Keratinocyte (primary cell): ENCODE measurements at regions not wholly inside any gene's neighbourhood (a gene's known extent, or its start where the extent isn't known, plus 50 kb on each side); places are given as distances from the start of the nearest gene placed in this dataset.

ENCODE experiments used
- DNase-seq: peaks from one replicate; pipeline ENCODE4 v3.0.0-alpha.2; 2011; ENCODE audit warnings: low read depth, missing footprints, low spot score
- FAIRE-seq: peaks from 2 replicates; lab custom pipeline; 2011; peaks lifted over from hg19 to GRCh38; lab: Jason Lieb, UNC
- H2AFZ ChIP-seq: 2 replicates; pipeline ENCODE4 v1.6.0; 2012; ENCODE audit warnings: low read length, control low read depth, inconsistent platforms; ENCODE audit not compliant: control insufficient read depth
- H3K27ac ChIP-seq: 2 replicates; pipeline ENCODE4 v1.5.1; 2011; ENCODE audit warnings: low read length; ENCODE audit not compliant: control insufficient read depth, insufficient read depth
- H3K27me3 ChIP-seq: 3 replicates; pipeline ENCODE4 v1.6.0; 2011; ENCODE audit warnings: low read length; ENCODE audit not compliant: control insufficient read depth, insufficient read depth; ENCODE audit errors: extremely low read depth
- H3K36me3 ChIP-seq, 2 experiments: 2 replicates in 1 of 2; 3 replicates in 1 of 2; pipeline ENCODE4 v1.5.1; 2011; ENCODE audit warnings: low read length in 2 of 2, mild to moderate bottlenecking in 1 of 2; ENCODE audit not compliant: control insufficient read depth in 2 of 2, insufficient read depth in 2 of 2; ENCODE audit errors: extremely low read depth in 1 of 2
- H3K4me1 ChIP-seq: 3 replicates; pipeline ENCODE4 v1.5.1; 2011; ENCODE audit warnings: low read length; ENCODE audit not compliant: control insufficient read depth, insufficient read depth; ENCODE audit errors: extremely low read depth
- H3K4me2 ChIP-seq: 3 replicates; pipeline ENCODE4 v1.6.0; 2011; ENCODE audit warnings: low read depth, low read length; ENCODE audit not compliant: control insufficient read depth, insufficient read depth; ENCODE audit errors: extremely low read depth
- H3K4me3 ChIP-seq, 3 experiments: fragments of 200-600 bp in 1 of 3; sonication (generic) in 1 of 3; 2 replicates in 2 of 3; 3 replicates in 1 of 3; pipeline ENCODE4 v1.5.1; 2011 to 2016; ENCODE audit warnings: low read length in 3 of 3, mild to moderate bottlenecking in 3 of 3, control low read depth in 2 of 3, inconsistent platforms in 1 of 3, low read depth in 1 of 3, mixed read lengths in 1 of 3, mixed run types in 1 of 3, moderate library complexity in 1 of 3; ENCODE audit not compliant: control insufficient read depth in 2 of 3, insufficient read depth in 2 of 3; ENCODE audit errors: extremely low read depth in 1 of 3
- H3K79me2 ChIP-seq: 2 replicates; pipeline ENCODE4 v1.6.0; 2012; ENCODE audit warnings: low read length; ENCODE audit not compliant: control insufficient read depth, insufficient read depth
- H3K9ac ChIP-seq: 3 replicates; pipeline ENCODE4 v1.6.0; 2011; ENCODE audit warnings: low read length; ENCODE audit not compliant: control insufficient read depth, insufficient read depth; ENCODE audit errors: extremely low read depth
- H3K9me1 ChIP-seq: 3 replicates; pipeline ENCODE4 v1.6.0; 2011; ENCODE audit warnings: low read length; ENCODE audit not compliant: control insufficient read depth, insufficient read depth; ENCODE audit errors: extremely low read depth
- H3K9me3 ChIP-seq: 2 replicates; pipeline ENCODE4 v1.5.1; 2012; ENCODE audit warnings: low read depth, low read length; ENCODE audit not compliant: control insufficient read depth
- H4K20me1 ChIP-seq: 3 replicates; pipeline ENCODE4 v1.6.0; 2011; ENCODE audit warnings: low read length; ENCODE audit not compliant: control insufficient read depth, insufficient read depth; ENCODE audit errors: extremely low read depth
- CTCF ChIP-seq, 3 experiments: IDR thresholded peaks in 1 of 3; conservative IDR thresholded peaks in 1 of 3; optimal IDR thresholded peaks in 1 of 3; 2 replicates in 2 of 3; 3 replicates in 1 of 3; pipeline versions ENCODE3 to v1.5.1; 2011; ENCODE audit warnings: low read length in 3 of 3, mild to moderate bottlenecking in 3 of 3, moderate library complexity in 2 of 3, control low read depth in 1 of 3, inconsistent platforms in 1 of 3; ENCODE audit not compliant: insufficient read depth in 2 of 3; ENCODE audit errors: extremely low read depth in 1 of 3
- EZH2 ChIP-seq: IDR thresholded peaks from one replicate; pipeline ENCODE4 v1.6.1; 2012; ENCODE audit warnings: inconsistent platforms, mild to moderate bottlenecking, low read length, moderate library complexity
- dilution Hi-C: fragments of 300-500 bp; cut with MboI; formaldehyde crosslinking; loops from one replicate; pipeline ENCODE4 v1.7.0; 2020; ENCODE audit warnings: low sequenced_read_pairs; ENCODE audit not compliant: extremely low pct_ligation_motif_present

- H2AFZ ChIP-seq, result no peak overlapping the region
- DNase-seq, result no peak
These were observed 370.7 kb downstream of the FBXW7 start for GRCh38 chr4:152165146-152165545.

GRCh38 chr4:152164561-152164960 is 371.3 kb downstream of the FBXW7 start:
- H3K4me3 ChIP-seq, result no peak overlapping the region
- FAIRE-seq, result peak; percentile 49
- H4K20me1 ChIP-seq, result no peaks in the 10 kb centered on the region
- no peaks in the 10 kb centered on the region for H3K79me2 ChIP-seq
- no peaks in the 10 kb centered on the region for H3K9me1 ChIP-seq
- no peaks in the 10 kb centered on the region for H3K36me3 ChIP-seq
- dilution Hi-C loops, result no loop called here
- TF ChIP-seq CTCF (optimal IDR thresholded peaks at IDR 0.05 in 1 of 3, IDR thresholded peaks at IDR 0.05 in 1 of 3, conservative IDR thresholded peaks at IDR 0.05 in 1 of 3; ENCODE audit: extremely low read depth in 1 of 3, insufficient read depth in 2 of 3, low read length in 3 of 3) (peak in 1 of 3 experiments; percentile 16), EZH2 (no peak)
- no peaks in the 10 kb centered on the region for H3K9me3 ChIP-seq
- H3K4me1 ChIP-seq, result no peaks in the 10 kb centered on the region
- no peaks in the 10 kb centered on the region for H3K27me3 ChIP-seq
- H2AFZ ChIP-seq, result no peak overlapping the region
- no peak for DNase-seq
- H3K9ac ChIP-seq, result no peak overlapping the region
- no peak overlapping the region for H3K4me2 ChIP-seq
- H3K27ac ChIP-seq, result no peak overlapping the region

More at GRCh38 chr4:152165146-152165545, 370.7 kb downstream of the FBXW7 start:
- Histone ChIP-seq H3K27ac (no peak overlapping the region), H3K9me3 (no peaks in the 10 kb centered on the region), H3K27me3 (no peaks in the 10 kb centered on the region), H3K9ac (no peak overlapping the region), H4K20me1 (no peaks in the 10 kb centered on the region), H3K4me2 (no peak overlapping the region), H3K4me3 (no peak overlapping the region), H3K79me2 (no peaks in the 10 kb centered on the region), H3K36me3 (no peaks in the 10 kb centered on the region), H3K4me1 (no peaks in the 10 kb centered on the region), H3K9me1 (no peaks in the 10 kb centered on the region)
- dilution Hi-C loops, result no loop called here
- TF ChIP-seq CTCF (optimal IDR thresholded peaks at IDR 0.05 in 1 of 3, IDR thresholded peaks at IDR 0.05 in 1 of 3, conservative IDR thresholded peaks at IDR 0.05 in 1 of 3; ENCODE audit: extremely low read depth in 1 of 3, insufficient read depth in 2 of 3, low read length in 3 of 3), result no peak
- TF ChIP-seq EZH2, result no peak
- FAIRE-seq, result no peak
